WTC11 (cell line): ENCODE measurements at regions not wholly inside any gene's neighbourhood (a gene's known extent, or its start where the extent isn't known, plus 50 kb on each side); places are given as distances from the start of the nearest gene placed in this dataset.

Experiments used
- FOXP4 ChIP-seq: sonication (generic); formaldehyde crosslinking; IDR thresholded peaks from 2 replicates; pipeline ENCODE4 v1.8.0; 2022; ENCODE audit warnings: mild to moderate bottlenecking, missing genetic modification reagents
- NFYB ChIP-seq: sonication (generic); formaldehyde crosslinking; conservative IDR thresholded peaks from 2 replicates; pipeline ENCODE4 v1.8.0; 2022; ENCODE audit warnings: low read depth, missing genetic modification reagents

GRCh38 chr7:35550831-35551230, 144.1 kb downstream of the HERPUD2 start:
- no peak for TF ChIP-seq NFYB
- TF ChIP-seq FOXP4 (CRISPR knock-in tag) = no peak
